Cardiac fibroblast (primary cell): ENCODE measurements at regions not wholly inside any gene's neighbourhood (a gene's known extent, or its start where the extent isn't known, plus 50 kb on each side); places are given as distances from the start of the nearest gene placed in this dataset.

Source experiments
- DNase-seq, 2 donors: peaks; one replicate each; pipeline versions ENCODE4 v3.0.0 to v3.0.0-alpha.2; 2010; ENCODE audit warnings: low read depth in 2 of 2
- H3K4me3 ChIP-seq, 2 donors: replicated peaks in 1 of 2; 1 replicate in 1 of 2; 2 replicates in 1 of 2; pipeline ENCODE4 v1.5.1; 2011; ENCODE audit warnings: low read depth in 2 of 2, low read length in 2 of 2, mild to moderate bottlenecking in 2 of 2, moderate library complexity in 1 of 2
- TF ChIP-seq, protein P1 (sequence below): IDR thresholded peaks from one replicate; pipeline ENCODE4 v1.5.1; 2011; ENCODE audit warnings: low read depth, mild to moderate bottlenecking, low read length, inconsistent platforms

DNA sequence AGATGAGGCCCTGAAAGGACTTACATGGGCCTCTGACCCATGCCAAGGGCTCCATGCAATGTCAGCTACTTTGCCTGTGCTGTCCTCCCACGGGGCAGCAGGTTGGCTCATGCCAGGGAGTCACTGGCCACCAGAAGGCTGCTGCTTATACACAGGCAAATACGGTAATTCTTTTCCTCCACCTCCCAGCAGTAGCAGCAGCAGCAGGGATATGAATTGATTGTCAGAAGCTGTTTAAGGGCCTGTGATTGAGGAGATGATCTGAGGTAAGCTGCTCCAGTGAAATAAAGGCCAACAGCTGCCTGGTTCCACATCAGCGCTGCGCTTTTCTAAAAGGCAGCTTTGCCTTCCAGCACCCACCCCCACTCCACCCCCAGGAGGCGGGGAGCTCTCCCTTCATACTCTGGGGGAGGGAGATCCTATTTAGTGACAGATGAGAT, 250.5 kb downstream of the SHQ1 start:
- peak; percentile 3 to 24 for DNase-seq
- TF ChIP-seq, protein P1, sequence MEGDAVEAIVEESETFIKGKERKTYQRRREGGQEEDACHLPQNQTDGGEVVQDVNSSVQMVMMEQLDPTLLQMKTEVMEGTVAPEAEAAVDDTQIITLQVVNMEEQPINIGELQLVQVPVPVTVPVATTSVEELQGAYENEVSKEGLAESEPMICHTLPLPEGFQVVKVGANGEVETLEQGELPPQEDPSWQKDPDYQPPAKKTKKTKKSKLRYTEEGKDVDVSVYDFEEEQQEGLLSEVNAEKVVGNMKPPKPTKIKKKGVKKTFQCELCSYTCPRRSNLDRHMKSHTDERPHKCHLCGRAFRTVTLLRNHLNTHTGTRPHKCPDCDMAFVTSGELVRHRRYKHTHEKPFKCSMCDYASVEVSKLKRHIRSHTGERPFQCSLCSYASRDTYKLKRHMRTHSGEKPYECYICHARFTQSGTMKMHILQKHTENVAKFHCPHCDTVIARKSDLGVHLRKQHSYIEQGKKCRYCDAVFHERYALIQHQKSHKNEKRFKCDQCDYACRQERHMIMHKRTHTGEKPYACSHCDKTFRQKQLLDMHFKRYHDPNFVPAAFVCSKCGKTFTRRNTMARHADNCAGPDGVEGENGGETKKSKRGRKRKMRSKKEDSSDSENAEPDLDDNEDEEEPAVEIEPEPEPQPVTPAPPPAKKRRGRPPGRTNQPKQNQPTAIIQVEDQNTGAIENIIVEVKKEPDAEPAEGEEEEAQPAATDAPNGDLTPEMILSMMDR: no peak
- no peak overlapping the region for H3K4me3 ChIP-seq

DNA sequence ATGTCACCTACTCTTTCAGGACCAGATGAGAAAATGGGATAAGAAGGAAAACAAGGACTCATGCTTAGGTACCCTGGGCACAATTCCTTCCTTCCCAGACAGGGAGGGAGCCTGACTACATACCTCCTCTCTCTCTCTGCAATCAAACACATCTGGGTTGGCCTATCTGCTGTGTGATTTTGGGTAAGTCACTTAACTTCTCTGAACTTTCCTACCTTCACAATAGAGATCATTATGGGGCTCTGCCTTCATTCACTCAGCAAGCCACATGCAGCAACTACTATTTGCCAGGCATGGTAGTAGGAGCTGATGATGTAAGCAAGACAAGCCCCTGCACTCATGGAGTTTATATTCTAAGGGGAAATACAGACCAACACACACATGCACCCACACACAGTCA, 251.2 kb downstream of the SHQ1 start:
- TF ChIP-seq, protein P1: no peak
- DNase-seq: no peak

DNA sequence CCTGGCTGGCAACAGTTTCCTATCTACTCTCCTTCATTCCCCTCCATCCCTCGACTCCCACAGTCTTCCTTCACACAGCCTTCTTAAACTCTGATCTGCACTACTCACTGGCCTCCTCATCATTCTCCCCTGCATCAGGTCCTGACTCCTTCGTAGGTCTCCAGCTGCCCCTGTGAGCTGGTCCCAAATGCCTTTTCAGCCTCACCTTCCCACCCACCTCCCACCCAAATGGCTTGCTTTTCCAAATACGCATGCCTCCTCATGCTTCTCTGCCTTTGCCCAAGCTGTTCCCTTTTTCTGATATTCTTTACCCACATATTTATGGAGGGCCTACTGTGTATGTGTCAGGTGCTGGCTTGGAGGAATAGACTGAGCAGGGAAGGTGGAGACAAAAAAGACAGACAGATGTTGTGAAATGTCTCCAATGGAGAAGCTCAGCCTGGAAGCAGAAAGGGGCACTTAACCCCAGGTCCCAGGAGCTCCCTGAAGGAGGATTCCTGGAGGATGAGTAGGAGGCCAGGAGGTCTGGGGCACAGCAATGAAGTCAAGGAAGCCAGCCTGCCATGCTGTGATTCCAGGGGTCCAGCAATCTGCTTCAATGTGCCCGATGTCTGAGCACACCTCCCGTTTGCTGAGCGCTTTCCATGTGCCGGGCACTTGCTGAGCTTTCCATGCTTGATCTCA, 252.2 kb downstream of the SHQ1 start:
- H3K4me3 ChIP-seq: no peak overlapping the region
- DNase-seq: peak in 1 of 2 donors; percentile 13
- TF ChIP-seq, protein P1: no peak

More for the DNA sequence above, 251.2 kb downstream of the SHQ1 start:
- no peak overlapping the region for H3K4me3 ChIP-seq

DNA sequence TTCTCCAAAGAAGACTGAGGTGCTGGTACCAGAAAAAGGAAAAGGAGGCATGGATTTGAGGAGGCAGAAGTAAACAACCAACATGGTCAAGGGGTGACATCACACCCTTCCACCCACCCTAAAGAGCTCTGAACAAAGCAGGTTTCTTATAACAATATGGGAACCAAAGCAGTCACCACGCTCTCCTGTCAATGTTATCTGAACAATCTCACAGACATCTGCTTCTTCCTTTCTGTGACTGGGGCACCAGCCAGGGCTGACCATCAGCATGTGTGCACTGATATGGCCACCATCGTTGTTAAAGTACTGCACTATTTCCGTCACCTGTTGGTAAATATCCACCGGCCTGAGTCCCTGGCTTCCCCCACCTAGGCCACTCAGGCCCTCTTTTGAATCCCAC, 252.9 kb downstream of the SHQ1 start:
- no peak for DNase-seq
- H3K4me3 ChIP-seq: no peak overlapping the region
- TF ChIP-seq, protein P1: no peak

DNA sequence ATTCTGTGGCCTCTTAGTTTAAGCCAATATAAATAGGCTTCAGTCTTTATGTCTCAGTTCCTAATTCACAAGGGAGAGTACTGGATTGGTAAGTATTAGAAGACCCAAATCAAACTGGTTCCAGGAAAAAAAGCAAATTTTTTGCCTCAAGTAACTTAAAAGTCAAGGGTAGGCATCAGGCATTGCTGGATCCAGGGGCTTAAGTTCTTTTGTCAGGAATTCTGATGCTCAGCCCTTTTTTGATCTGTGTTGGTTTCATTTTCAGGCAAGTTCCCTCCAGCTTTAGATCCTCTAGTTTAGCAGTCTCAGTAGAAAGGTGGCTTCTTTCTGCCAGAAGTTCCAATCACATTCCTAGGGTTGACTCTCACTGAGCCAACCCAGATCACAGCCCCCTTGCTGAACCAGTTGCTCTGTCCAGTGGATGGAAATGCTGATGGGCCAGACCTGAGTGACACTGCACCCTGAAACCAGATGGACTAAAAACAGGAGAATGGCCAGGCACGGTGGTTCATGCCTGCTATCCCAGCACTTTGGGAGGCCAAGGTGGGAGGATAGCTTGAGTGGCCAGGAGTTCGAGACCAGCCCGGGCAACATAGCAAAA, 253.5 kb downstream of the SHQ1 start:
- TF ChIP-seq, protein P1: no peak
- DNase-seq: no peak
- H3K4me3 ChIP-seq: no peak overlapping the region

DNA sequence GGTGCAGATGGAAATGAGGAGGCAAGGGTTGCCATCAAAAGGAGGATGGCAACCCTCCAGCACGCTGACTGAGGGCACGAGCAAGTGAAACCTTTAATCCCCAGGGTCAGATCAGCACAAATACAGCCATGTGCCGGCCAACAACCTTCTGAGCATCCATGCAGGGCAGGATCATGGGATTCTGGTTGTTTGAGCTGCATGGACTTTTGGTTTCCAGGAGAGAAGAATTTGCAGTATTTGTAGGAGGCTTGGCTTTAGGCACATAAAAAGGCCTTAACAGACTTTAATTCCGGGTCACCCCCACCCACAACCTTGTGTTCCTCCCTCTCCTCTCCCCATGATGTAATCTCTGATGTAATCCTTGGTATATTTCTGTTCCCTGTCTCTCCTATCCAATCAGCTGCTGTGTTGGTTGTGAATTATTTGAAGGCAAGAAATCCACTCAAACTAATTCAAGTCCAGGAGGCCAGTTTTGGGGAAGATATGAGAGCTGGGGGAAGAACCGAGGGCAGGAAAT, 254.3 kb downstream of the SHQ1 start:
- TF ChIP-seq, protein P1: no peak
- no peak overlapping the region for H3K4me3 ChIP-seq
- DNase-seq: peak; percentile 6 to 13
